ENCODE measurements at regions not wholly inside any gene's neighbourhood (a gene's known extent, or its start where the extent isn't known, plus 50 kb on each side); places are given as distances from the start of the nearest gene placed in this dataset.

DNA sequence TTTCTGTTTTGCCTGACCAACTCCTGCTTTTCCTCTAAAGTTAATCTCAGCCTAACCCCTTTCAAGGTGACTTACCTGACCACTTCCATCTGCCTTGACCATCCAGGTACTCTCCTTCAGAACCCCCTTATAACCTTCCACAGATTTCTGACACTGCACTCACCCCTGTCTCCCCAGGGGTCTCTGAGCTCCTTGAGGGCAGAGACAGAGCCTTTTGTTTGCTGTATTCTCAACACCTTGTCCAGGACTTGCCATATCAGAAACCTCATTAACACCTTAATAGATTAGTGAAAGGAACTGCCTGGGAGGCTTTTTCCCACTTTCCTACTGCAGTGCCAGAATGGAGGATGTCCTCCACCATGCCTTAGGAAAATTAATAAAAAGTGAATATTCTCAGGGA is 119.7 kb upstream of the SERPINE2 start:
- ChIA-PET POLR2A (no interaction called here), CTCF (no interaction called here)
- no peak overlapping the region for H3K4me3 ChIP-seq (ENCODE audit: low read depth, low read length)
- H3K27ac Mint-ChIP-seq (ENCODE audit: unreplicated experiment): no peak overlapping the region
- no peak overlapping the region for H3K4me3 Mint-ChIP-seq (ENCODE audit: unreplicated experiment)
- H3K36me3 Mint-ChIP-seq (ENCODE audit: insufficient read depth, unreplicated experiment): no peaks in the 10 kb centered on the region
- no peaks in the 10 kb centered on the region for H3K4me1 Mint-ChIP-seq (ENCODE audit: low read depth, unreplicated experiment)
- peaks cover 3% of the 10 kb centered on the region for H3K27me3 Mint-ChIP-seq (ENCODE audit: insufficient read depth, unreplicated experiment)
- no TSS peak for BruUV-seq (replicated peaks)
- no peaks in the 10 kb centered on the region for H3K27me3 ChIP-seq (replicated peaks; ENCODE audit: control insufficient read depth, insufficient read depth, low read length)
- no peak for DNase-seq
- H3K36me3 ChIP-seq (ENCODE audit: control insufficient read depth, insufficient read depth, low read length): no peaks in the 10 kb centered on the region
- no peaks in the 10 kb centered on the region for H3K4me1 ChIP-seq
- H3K9me3 ChIP-seq: no peaks in the 10 kb centered on the region
- TF ChIP-seq CTCF (IDR thresholded peaks at IDR 0.05; ENCODE audit: insufficient read depth in 1 of 2, low read depth in 1 of 2, low read length in 1 of 2, severe bottlenecking in 1 of 2, unreplicated experiment in 1 of 2): no peak
- H3K9me3 Mint-ChIP-seq (ENCODE audit: unreplicated experiment): no peaks in the 10 kb centered on the region
- intact Hi-C loops (cut with micrococcal nuclease; ENCODE audit: unreplicated experiment): no loop called here

DNA sequence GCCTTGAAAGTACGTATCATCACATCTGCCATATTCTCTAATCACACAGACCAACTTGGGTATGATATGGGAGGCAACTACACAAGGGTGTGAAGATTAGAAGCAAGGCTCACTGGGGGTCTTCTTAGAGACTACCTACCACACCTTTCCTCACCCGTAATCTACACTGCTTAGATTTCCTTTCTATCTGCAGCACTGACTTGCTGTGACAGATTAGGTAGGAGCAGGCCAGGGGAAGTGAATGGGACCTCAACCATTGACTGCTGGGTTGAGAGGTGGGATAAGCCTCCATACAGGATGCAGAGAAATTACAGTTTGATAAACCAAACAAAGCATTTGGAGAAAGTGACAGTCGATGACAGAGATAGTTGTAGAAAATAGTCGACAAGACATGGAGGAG is 119.0 kb upstream of the SERPINE2 start:
- POLR2A ChIA-PET: no interaction called here
- H3K4me1 ChIP-seq: no peaks in the 10 kb centered on the region
- H3K27me3 ChIP-seq (replicated peaks; ENCODE audit: control insufficient read depth, insufficient read depth, low read length): no peaks in the 10 kb centered on the region
- no peaks in the 10 kb centered on the region for H3K36me3 ChIP-seq (ENCODE audit: control insufficient read depth, insufficient read depth, low read length)
- no peak overlapping the region for H3K4me3 Mint-ChIP-seq (ENCODE audit: unreplicated experiment)
- no peak for TF ChIP-seq CTCF (IDR thresholded peaks at IDR 0.05; ENCODE audit: insufficient read depth in 1 of 2, low read depth in 1 of 2, low read length in 1 of 2, severe bottlenecking in 1 of 2, unreplicated experiment in 1 of 2)
- H3K27ac Mint-ChIP-seq (ENCODE audit: unreplicated experiment): no peak overlapping the region
- no peaks in the 10 kb centered on the region for H3K4me1 Mint-ChIP-seq (ENCODE audit: low read depth, unreplicated experiment)
- BruUV-seq (replicated peaks): no TSS peak
- DNase-seq: no peak
- intact Hi-C loops (cut with micrococcal nuclease; ENCODE audit: unreplicated experiment): no loop called here
- CTCF ChIA-PET: no interaction called here
- H3K27me3 Mint-ChIP-seq (ENCODE audit: insufficient read depth, unreplicated experiment): peaks cover 3% of the 10 kb centered on the region
- no peaks in the 10 kb centered on the region for H3K36me3 Mint-ChIP-seq (ENCODE audit: insufficient read depth, unreplicated experiment)
- H3K9me3 ChIP-seq: no peaks in the 10 kb centered on the region
- no peak overlapping the region for H3K4me3 ChIP-seq (ENCODE audit: low read depth, low read length)
- H3K9me3 Mint-ChIP-seq (ENCODE audit: unreplicated experiment): no peaks in the 10 kb centered on the region

GRCh38 chr2:224157655-224158054 is 118.6 kb upstream of the SERPINE2 start:
- H3K9me3 ChIP-seq: no peaks in the 10 kb centered on the region
- H3K27me3 Mint-ChIP-seq (ENCODE audit: insufficient read depth, unreplicated experiment): peaks cover 3% of the 10 kb centered on the region
- H3K36me3 ChIP-seq (ENCODE audit: control insufficient read depth, insufficient read depth, low read length): no peaks in the 10 kb centered on the region
- H3K27ac Mint-ChIP-seq (ENCODE audit: unreplicated experiment): no peak overlapping the region
- H3K9me3 Mint-ChIP-seq (ENCODE audit: unreplicated experiment): no peaks in the 10 kb centered on the region
- H3K4me1 Mint-ChIP-seq (ENCODE audit: low read depth, unreplicated experiment): no peaks in the 10 kb centered on the region
- no peaks in the 10 kb centered on the region for H3K36me3 Mint-ChIP-seq (ENCODE audit: insufficient read depth, unreplicated experiment)
- no peaks in the 10 kb centered on the region for H3K4me1 ChIP-seq
- no peaks in the 10 kb centered on the region for H3K27me3 ChIP-seq (replicated peaks; ENCODE audit: control insufficient read depth, insufficient read depth, low read length)
- DNase-seq: no peak
- H3K4me3 Mint-ChIP-seq (ENCODE audit: unreplicated experiment): no peak overlapping the region
- TF ChIP-seq CTCF (IDR thresholded peaks at IDR 0.05; ENCODE audit: insufficient read depth in 1 of 2, low read depth in 1 of 2, low read length in 1 of 2, severe bottlenecking in 1 of 2, unreplicated experiment in 1 of 2): no peak
- ChIA-PET CTCF (interaction anchor here (0.6 kb wide), 1 partner anchor 1694 kb away, joined by 8 read pairs; no protein-coding TSS in a partner anchor), POLR2A (no interaction called here)
- intact Hi-C loops (cut with micrococcal nuclease; ENCODE audit: unreplicated experiment): no loop called here
- H3K4me3 ChIP-seq (ENCODE audit: low read depth, low read length): no peak overlapping the region
- no TSS peak for BruUV-seq (replicated peaks)

Data from Caco-2 (cell line).